Endothelial cell of umbilical vein (primary cell): ENCODE measurements at regions not wholly inside any gene's neighbourhood (a gene's known extent, or its start where the extent isn't known, plus 50 kb on each side); places are given as distances from the start of the nearest gene placed in this dataset.

Experiments used
- EZH2 ChIP-seq: IDR thresholded peaks from 2 replicates; pipeline ENCODE4 v1.6.1; 2012; ENCODE audit warnings: borderline replicate concordance, low read depth, mild to moderate bottlenecking, moderate library complexity, low read length, inconsistent platforms; ENCODE audit not compliant: severe bottlenecking
- FOS ChIP-seq: IDR thresholded peaks from 2 replicates; pipeline ENCODE4 v1.6.1; 2011; ENCODE audit warnings: mild to moderate bottlenecking, low read length, moderate library complexity, borderline replicate concordance; ENCODE audit not compliant: insufficient read depth
- GATA2 ChIP-seq: IDR thresholded peaks from 2 replicates; pipeline ENCODE4 v1.7.0; 2011; ENCODE audit warnings: low read depth, mild to moderate bottlenecking, moderate library complexity, mixed read lengths, low read length; ENCODE audit not compliant: insufficient read length, insufficient read depth
- TF ChIP-seq, protein P1 (sequence below), 2 donors: IDR thresholded peaks; 1 replicate in 1 of 2; 2 replicates in 1 of 2; pipeline ENCODE4 v1.5.1; 2011; ENCODE audit warnings: low read length in 2 of 2, mild to moderate bottlenecking in 2 of 2, moderate library complexity in 2 of 2, control low read depth in 1 of 2, inconsistent platforms in 1 of 2, low read depth in 1 of 2; ENCODE audit not compliant: insufficient read depth in 1 of 2; ENCODE audit errors: extremely low read depth in 1 of 2

DNA sequence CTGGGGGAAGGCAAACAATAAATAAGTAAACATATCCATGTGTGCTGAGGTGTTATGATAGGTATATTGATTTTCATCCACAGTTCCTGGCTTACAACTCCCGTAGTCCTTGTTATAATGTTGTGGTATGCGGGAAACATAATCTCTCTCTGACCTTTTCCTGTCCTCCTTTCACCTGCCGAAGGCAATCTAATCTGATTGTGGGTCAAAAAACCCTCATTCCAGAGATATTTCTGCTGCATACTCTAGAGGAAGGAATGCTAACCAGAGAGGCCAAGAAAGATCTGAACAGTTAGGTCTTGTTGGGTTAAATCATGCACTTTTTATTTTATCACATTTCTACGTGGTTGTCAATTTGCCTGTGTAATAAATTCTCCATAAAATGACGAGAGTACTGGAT is 383.6 kb upstream of the SEMA6D start:
- no peak for TF ChIP-seq EZH2
- TF ChIP-seq FOS, result no peak
- TF ChIP-seq, protein P1, sequence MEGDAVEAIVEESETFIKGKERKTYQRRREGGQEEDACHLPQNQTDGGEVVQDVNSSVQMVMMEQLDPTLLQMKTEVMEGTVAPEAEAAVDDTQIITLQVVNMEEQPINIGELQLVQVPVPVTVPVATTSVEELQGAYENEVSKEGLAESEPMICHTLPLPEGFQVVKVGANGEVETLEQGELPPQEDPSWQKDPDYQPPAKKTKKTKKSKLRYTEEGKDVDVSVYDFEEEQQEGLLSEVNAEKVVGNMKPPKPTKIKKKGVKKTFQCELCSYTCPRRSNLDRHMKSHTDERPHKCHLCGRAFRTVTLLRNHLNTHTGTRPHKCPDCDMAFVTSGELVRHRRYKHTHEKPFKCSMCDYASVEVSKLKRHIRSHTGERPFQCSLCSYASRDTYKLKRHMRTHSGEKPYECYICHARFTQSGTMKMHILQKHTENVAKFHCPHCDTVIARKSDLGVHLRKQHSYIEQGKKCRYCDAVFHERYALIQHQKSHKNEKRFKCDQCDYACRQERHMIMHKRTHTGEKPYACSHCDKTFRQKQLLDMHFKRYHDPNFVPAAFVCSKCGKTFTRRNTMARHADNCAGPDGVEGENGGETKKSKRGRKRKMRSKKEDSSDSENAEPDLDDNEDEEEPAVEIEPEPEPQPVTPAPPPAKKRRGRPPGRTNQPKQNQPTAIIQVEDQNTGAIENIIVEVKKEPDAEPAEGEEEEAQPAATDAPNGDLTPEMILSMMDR (IDR thresholded peaks at IDR 0.05; ENCODE audit: extremely low read depth in 1 of 2, insufficient read depth in 1 of 2, low read depth in 1 of 2, low read length in 2 of 2), result no peak
- TF ChIP-seq GATA2, result no peak
